ENCODE measurements at regions not wholly inside any gene's neighbourhood (a gene's known extent, or its start where the extent isn't known, plus 50 kb on each side); places are given as distances from the start of the nearest gene placed in this dataset. TPM values are rescaled to one million over a fixed set of nuclear protein-coding genes. Genes with fewer than 3 reads are reported as not detected.
"Not testable (repeated sequence)": the region's sequence is repeated elsewhere in the genome, so short reads cannot be mapped to it uniquely, and the experiment has no call there.

GRCh38 chr12:8390001-8390777, 65.6 kb upstream of the CLEC6A start:
- H3K27me3 ChIP-seq; intact Hi-C loops (cut with DNase I); H3K4me1 ChIP-seq; H3K36me3 ChIP-seq (replicated peaks in 1 of 2; ENCODE audit: insufficient read depth in 1 of 2, low read depth in 2 of 2); H3K9me3 ChIP-seq: not testable (repeated sequence)
- ATAC-seq, result peak; percentile 89
- peak overlapping the region in 3 of 4 donors; percentile 40 to 63 (median 48) for H3K27ac ChIP-seq
- TF ChIP-seq CTCF (IDR thresholded peaks at IDR 0.05) (peak; percentile 40 to 95 (median 65)), POLR2A (IDR thresholded peaks at IDR 0.05) (peak in 1 of 3 donors; percentile 5)
- WGBS, 2 donors, result 0% methylated on average over 5 to 53 of the region's 81 CpGs
- peak overlapping the region in 1 of 2 donors; percentile 65 for H3K4me3 ChIP-seq
- peak; percentile 80 to 90 (median 87) for DNase-seq

- intact Hi-C loops (cut with DNase I); H3K4me1 ChIP-seq; H3K36me3 ChIP-seq (replicated peaks in 1 of 2; ENCODE audit: insufficient read depth in 1 of 2, low read depth in 2 of 2); H3K27ac ChIP-seq; H3K4me3 ChIP-seq; H3K27me3 ChIP-seq; H3K9me3 ChIP-seq: not testable (repeated sequence)
- TF ChIP-seq CTCF (IDR thresholded peaks at IDR 0.05), result peak in 4 of 7 experiments; percentile 18 to 67 (median 42)
- 1 to 3% methylated on average over 12 to 27 of the region's 79 CpGs for WGBS, 2 donors
- ATAC-seq (peak; percentile 90), DNase-seq (peak; percentile 54 to 74 (median 64))
Observed at GRCh38 chr12:8396225-8397071, 59.3 kb upstream of the CLEC6A start.

- ATAC-seq; H3K27me3 ChIP-seq; H3K27ac ChIP-seq; H3K9me3 ChIP-seq; intact Hi-C loops (cut with DNase I); H3K36me3 ChIP-seq (replicated peaks in 1 of 2; ENCODE audit: insufficient read depth in 1 of 2, low read depth in 2 of 2); H3K4me3 ChIP-seq; H3K4me1 ChIP-seq; DNase-seq: not testable (repeated sequence)
- WGBS, 2 donors, result 35 to 48% methylated on average over 7 of the region's 7 CpGs
Observed at GRCh38 chr12:8397378-8397777, 58.4 kb upstream of the CLEC6A start.

- intact Hi-C loops (cut with DNase I); DNase-seq; H3K27ac ChIP-seq; H3K4me3 ChIP-seq; H3K9me3 ChIP-seq; H3K36me3 ChIP-seq (replicated peaks in 1 of 2; ENCODE audit: insufficient read depth in 1 of 2, low read depth in 2 of 2); H3K4me1 ChIP-seq; ATAC-seq; H3K27me3 ChIP-seq: not testable (repeated sequence)
- 63 to 74% methylated on average over 13 of the region's 13 CpGs for WGBS, 2 donors
Observed at GRCh38 chr12:8399496-8400034, 56.2 kb upstream of the CLEC6A start.

- intact Hi-C loops (cut with DNase I); H3K9me3 ChIP-seq; H3K36me3 ChIP-seq (replicated peaks in 1 of 2; ENCODE audit: insufficient read depth in 1 of 2, low read depth in 2 of 2); ATAC-seq; H3K4me1 ChIP-seq; DNase-seq; H3K27ac ChIP-seq; H3K4me3 ChIP-seq; H3K27me3 ChIP-seq: not testable (repeated sequence)
- WGBS, 2 donors, result 82 to 97% methylated on average over 4 to 6 of the region's 6 CpGs
Observed at GRCh38 chr12:8403834-8404233, 51.9 kb upstream of the CLEC6A start.

GRCh38 chr12:8404341-8404740, 51.4 kb upstream of the CLEC6A start:
- intact Hi-C loops (cut with DNase I); H3K27me3 ChIP-seq; H3K4me3 ChIP-seq; H3K9me3 ChIP-seq; ATAC-seq; DNase-seq; H3K36me3 ChIP-seq (replicated peaks in 1 of 2; ENCODE audit: insufficient read depth in 1 of 2, low read depth in 2 of 2); H3K4me1 ChIP-seq; H3K27ac ChIP-seq: not testable (repeated sequence)
- WGBS, 2 donors, result 91 to 94% methylated on average over 10 to 15 of the region's 26 CpGs

Small RNAs in the stretch of these regions (small RNA-seq; reads per million reads assigned to genes)
- gene AC092745.3, result not detected

Data from body of pancreas (tissue), 4 donors.